GM18508 (cell line): ENCODE measurements at regions not wholly inside any gene's neighbourhood (a gene's known extent, or its start where the extent isn't known, plus 50 kb on each side); places are given as distances from the start of the nearest gene placed in this dataset.
"Not testable (repeated sequence)": the region's sequence is repeated elsewhere in the genome, so short reads cannot be mapped to it uniquely, and the experiment has no call there.

Source experiments
- ATAC-seq: cut with Tn5 transposase; IDR thresholded peaks from one replicate; pipeline ENCODE4 v1.9.1; 2021; ENCODE audit warnings: moderate number of reproducible peaks; ENCODE audit not compliant: insufficient read depth, unreplicated experiment

GRCh38 chr13:90585392-90585791 lies 762.1 kb upstream of the MIR17HG start:
- ATAC-seq, result no peak

- ATAC-seq, result no peak
Observed at GRCh38 chr13:90591260-90591926, 756.1 kb upstream of the MIR17HG start.

- ATAC-seq, result no peak
Observed at GRCh38 chr13:90591927-90592268, 755.6 kb upstream of the MIR17HG start.

GRCh38 chr13:90592943-90593342 lies 754.5 kb upstream of the MIR17HG start:
- ATAC-seq, result no peak

- ATAC-seq, result no peak
Observed at GRCh38 chr13:90594681-90595080, 752.8 kb upstream of the MIR17HG start.

- no peak for ATAC-seq
Observed at GRCh38 chr13:90605664-90606063, 741.8 kb upstream of the MIR17HG start.

- not testable (repeated sequence) for ATAC-seq
Observed at GRCh38 chr13:90606921-90607320, 740.6 kb upstream of the MIR17HG start.

GRCh38 chr13:90612391-90612790 lies 735.1 kb upstream of the MIR17HG start:
- ATAC-seq, result no peak

- ATAC-seq, result no peak
Observed at GRCh38 chr13:90613076-90613795, 734.3 kb upstream of the MIR17HG start.

- no peak for ATAC-seq
Observed at GRCh38 chr13:90615236-90615635, 732.3 kb upstream of the MIR17HG start.

- no peak for ATAC-seq
Observed at GRCh38 chr13:90615767-90616166, 731.7 kb upstream of the MIR17HG start.

- no peak for ATAC-seq
Observed at GRCh38 chr13:90618133-90618532, 729.4 kb upstream of the MIR17HG start.

GRCh38 chr13:90622541-90622940 lies 724.9 kb upstream of the MIR17HG start:
- no peak for ATAC-seq

GRCh38 chr13:90623318-90624011 lies 724.0 kb upstream of the MIR17HG start:
- no peak for ATAC-seq

GRCh38 chr13:90627813-90628212 lies 719.7 kb upstream of the MIR17HG start:
- no peak for ATAC-seq

- no peak for ATAC-seq
Observed at GRCh38 chr13:90628471-90628870, 719.0 kb upstream of the MIR17HG start.

GRCh38 chr13:90630716-90631115 lies 716.8 kb upstream of the MIR17HG start:
- ATAC-seq, result no peak

GRCh38 chr13:90632184-90632583 lies 715.3 kb upstream of the MIR17HG start:
- no peak for ATAC-seq

- ATAC-seq, result no peak
Observed at GRCh38 chr13:90633849-90634248, 713.6 kb upstream of the MIR17HG start.

- no peak for ATAC-seq
Observed at GRCh38 chr13:90640976-90641375, 706.5 kb upstream of the MIR17HG start.

GRCh38 chr13:90641884-90642283 lies 705.6 kb upstream of the MIR17HG start:
- ATAC-seq, result no peak
